PC-9 (cell line): ENCODE measurements at regions not wholly inside any gene's neighbourhood (a gene's known extent, or its start where the extent isn't known, plus 50 kb on each side); places are given as distances from the start of the nearest gene placed in this dataset.
A peak's percentile ranks its signal among the peaks of the same experiment; 100 is the strongest.

Experiments
- BruUV-seq: library from RNA; stranded (reverse); fragments of 400-500 nt; replicated peaks from 2 replicates; lab custom pipeline; 2021; lab: Mats Ljungman, UMichigan
- CTCF ChIA-PET: fragments of 300-600 bp; sonication (Branson Sonifier 250); formaldehyde crosslinking; loops from one replicate; lab custom pipeline; 2022; ENCODE audit warnings: antibody characterized with exemption; lab: Charles Lee
- POLR2A ChIA-PET: fragments of 300-600 bp; sonication (Branson Sonifier 250); formaldehyde crosslinking; loops from one replicate; lab custom pipeline; 2022; ENCODE audit warnings: antibody characterized with exemption; ENCODE audit not compliant: unreplicated experiment; lab: Charles Lee
- DNase-seq, 2 experiments: peaks; one replicate each; pipeline versions ENCODE4 v3.0.0 to v3.0.0-alpha.2; 2015 to 2022; ENCODE audit warnings: mixed read lengths in 1 of 2
- H2AFZ ChIP-seq: fragments of 200-600 bp; sonication (generic); 2 replicates; pipeline ENCODE4 v1.8.1; 2017; ENCODE audit warnings: antibody characterized with exemption
- H3F3A ChIP-seq: fragments of 200-600 bp; sonication (generic); 2 replicates; pipeline ENCODE4 v1.8.1; 2017; ENCODE audit warnings: antibody characterized with exemption, mild to moderate bottlenecking, low read depth; ENCODE audit not compliant: insufficient read depth
- H3K27ac ChIP-seq: fragments of 200-600 bp; sonication (generic); 2 replicates; pipeline ENCODE4 v1.6.1; 2016; ENCODE audit warnings: mixed run types
- H3K27me3 ChIP-seq: fragments of 200-600 bp; sonication (generic); 2 replicates; pipeline ENCODE4 v1.6.1; 2016; ENCODE audit warnings: low read depth, mixed run types; ENCODE audit not compliant: insufficient read depth
- H3K36me3 ChIP-seq: fragments of 200-600 bp; sonication (generic); 2 replicates; pipeline ENCODE4 v1.6.1; 2016; ENCODE audit warnings: low read depth, mixed run types
- H3K4me1 ChIP-seq: fragments of 200-600 bp; sonication (generic); replicated peaks from 2 replicates; pipeline ENCODE4 v1.6.1; 2016; ENCODE audit warnings: mixed run types; ENCODE audit not compliant: insufficient read depth
- H3K4me2 ChIP-seq: fragments of 200-600 bp; sonication (generic); 2 replicates; pipeline ENCODE4 v1.6.1; 2017; ENCODE audit warnings: mixed run types
- H3K4me3 ChIP-seq: fragments of 200-600 bp; sonication (generic); 2 replicates; pipeline ENCODE4 v1.6.1; 2016; ENCODE audit warnings: mixed run types
- H3K79me2 ChIP-seq: fragments of 200-600 bp; sonication (generic); 2 replicates; pipeline ENCODE4 v1.6.1; 2017; ENCODE audit warnings: low read depth, mixed run types
- H3K9me2 ChIP-seq: fragments of 200-600 bp; sonication (generic); 2 replicates; pipeline ENCODE4 v1.8.1; 2017; ENCODE audit warnings: mild to moderate bottlenecking; ENCODE audit not compliant: insufficient read depth
- H3K9me3 ChIP-seq: fragments of 200-600 bp; sonication (generic); 2 replicates; pipeline ENCODE4 v1.8.1; 2016; ENCODE audit warnings: low read depth; ENCODE audit not compliant: insufficient read depth
- H4K20me1 ChIP-seq: fragments of 200-600 bp; sonication (generic); 2 replicates; pipeline ENCODE4 v1.8.1; 2017; ENCODE audit not compliant: insufficient read depth
- CTCF ChIP-seq: fragments of 200-600 bp; sonication (generic); conservative IDR thresholded peaks from 2 replicates; pipeline ENCODE4 v1.6.1; 2017; ENCODE audit warnings: mixed run types, antibody characterized with exemption, mild to moderate bottlenecking, moderate library complexity
- EZH2 ChIP-seq: fragments of 200-600 bp; sonication (generic); IDR thresholded peaks from 2 replicates; pipeline ENCODE4 v1.8.0; 2017; ENCODE audit warnings: antibody characterized with exemption, low read depth
- intact Hi-C: fragments of 100-400 bp; cut with micrococcal nuclease; formaldehyde crosslinking; loops from one replicate; pipeline ENCODE4 v1.10.0; 2022; ENCODE audit not compliant: unreplicated experiment

GRCh38 chr11:27934830-27935145, 173.2 kb downstream of the KIF18A start:
- DNase-seq = peak; percentile 45 to 66
- H3F3A ChIP-seq = 0 out of 2 replicates have a peak, but pooled peaks cover 5% of the 10 kb centered on the region
- no peaks in the 10 kb centered on the region; the same call in none of the 2 replicates for H3K9me3 ChIP-seq
- H3K4me3 ChIP-seq = no peak overlapping the region
- H2AFZ ChIP-seq = no peak overlapping the region
- H3K4me2 ChIP-seq = peak overlapping the region; percentile 21
- peaks cover 13% of the 10 kb centered on the region; the same call in 1 of the 2 replicates for H3K4me1 ChIP-seq
- no peaks in the 10 kb centered on the region for H3K36me3 ChIP-seq
- no peaks in the 10 kb centered on the region for H3K79me2 ChIP-seq
- BruUV-seq = no TSS peak
- no peaks in the 10 kb centered on the region for H4K20me1 ChIP-seq
- POLR2A ChIA-PET = interaction anchor here (0.6 kb wide), 1 partner anchor 235 kb away, joined by 9 read pairs; no protein-coding TSS in a partner anchor
- intact Hi-C loops = loop anchor here (5.0 kb wide), 1 partner anchor 232 kb away; the partner anchor contains the start of gene BDNF
- CTCF ChIA-PET = no interaction called here
- no peak for TF ChIP-seq CTCF
- no peak for TF ChIP-seq EZH2
- no peaks in the 10 kb centered on the region for H3K27me3 ChIP-seq
- peak overlapping the region; percentile 51 for H3K27ac ChIP-seq
- H3K9me2 ChIP-seq = no peaks in the 10 kb centered on the region

GRCh38 chr11:27933992-27934829, 173.7 kb downstream of the KIF18A start:
- intact Hi-C loops = loop anchor here (5.0 kb wide), 1 partner anchor 232 kb away; the partner anchor contains the start of gene BDNF

More at GRCh38 chr11:27933992-27934829, 173.7 kb downstream of the KIF18A start:
- Histone ChIP-seq H4K20me1 (no peaks in the 10 kb centered on the region), H3K4me2 (peak overlapping the region; percentile 21; the same call in 1 of the 2 replicates), H3K4me3 (no peak overlapping the region), H3K4me1 (peaks cover 13% of the 10 kb centered on the region; the same call in 1 of the 2 replicates), H3K36me3 (no peaks in the 10 kb centered on the region), H3K27ac (peak overlapping the region; percentile 51), H3K27me3 (no peaks in the 10 kb centered on the region), H3F3A (0 out of 2 replicates have a peak, but pooled peaks cover 5% of the 10 kb centered on the region), H3K9me2 (no peaks in the 10 kb centered on the region), H3K79me2 (no peaks in the 10 kb centered on the region), H3K9me3 (no peaks in the 10 kb centered on the region; the same call in none of the 2 replicates), H2AFZ (no peak overlapping the region)
- TSS peak; percentile 94 for BruUV-seq
- TF ChIP-seq CTCF (no peak), EZH2 (no peak)
- DNase-seq = peak in 1 of 2 experiments; percentile 7
- ChIA-PET POLR2A (interaction anchor here (0.6 to 0.7 kb wide), 3 partner anchors 138 to 968 kb away, joined by 4 to 9 read pairs (median 8); no protein-coding TSS in a partner anchor), CTCF (no interaction called here)
